HepG2 (cell line): ENCODE measurements at regions not wholly inside any gene's neighbourhood (a gene's known extent, or its start where the extent isn't known, plus 50 kb on each side); places are given as distances from the start of the nearest gene placed in this dataset.

ENCODE experiments used
- ATAC-seq: fragments of 200-7000 bp; cut with Tn5 transposase; 3 replicates; pipeline ENCODE4 v1.9.1; 2020; ENCODE audit warnings: mild to moderate bottlenecking, moderate library complexity
- BruUV-seq: library from RNA; stranded (reverse); fragments of 400-500 nt; replicated peaks from 2 replicates; lab custom pipeline; 2021; lab: Mats Ljungman, UMichigan
- CTCF ChIA-PET: fragments of 300-600 bp; formaldehyde crosslinking; extraction: SDS; loops from one replicate; lab custom pipeline; 2021; ENCODE audit warnings: low total read pairs, inconsistent platforms, low intra/inter-chr PET ratio; lab: Yijun Ruan, JAX
- POLR2A ChIA-PET: fragments of 350-600 bp; sonication (Branson Sonifier 250); formaldehyde crosslinking; loops from one replicate; lab custom pipeline; 2020; ENCODE audit warnings: antibody characterized with exemption, inconsistent platforms; lab: Yijun Ruan, JAX
- DNase-seq: peaks from one replicate; pipeline ENCODE4 v3.0.0-alpha.2; 2015; ENCODE audit warnings: low spot score
- FAIRE-seq: peaks from 3 replicates; lab custom pipeline; 2011; peaks lifted over from hg19 to GRCh38; lab: Jason Lieb, UNC
- H2AFZ ChIP-seq: one replicate; pipeline ENCODE4 v1.6.1; 2011; ENCODE audit warnings: low read length, inconsistent platforms
- H3K27ac ChIP-seq: fragments of 300-600 bp; 3 replicates; pipeline ENCODE4 v1.8.0; 2011; ENCODE audit warnings: mixed run types, mild to moderate bottlenecking, mixed read lengths, low read length, inconsistent platforms; ENCODE audit not compliant: insufficient read depth; ENCODE audit errors: extremely low read length
- H3K27me3 ChIP-seq, 2 experiments: fragments of 200-600 bp in 1 of 2; 2 replicates in 1 of 2; 3 replicates in 1 of 2; pipeline versions ENCODE4 v1.6.0 to v1.8.0; 2011; ENCODE audit warnings: low read length in 2 of 2, mild to moderate bottlenecking in 2 of 2, moderate library complexity in 2 of 2, inconsistent platforms in 1 of 2; ENCODE audit not compliant: insufficient read depth in 2 of 2, control insufficient read depth in 1 of 2
- H3K36me3 ChIP-seq, 2 experiments: fragments of 200-600 bp in 1 of 2; replicated peaks in 1 of 2; 2 replicates in 1 of 2; 3 replicates in 1 of 2; pipeline versions ENCODE4 v1.5.1 to v1.8.0; 2011; ENCODE audit warnings: low read length in 2 of 2, inconsistent platforms in 1 of 2; ENCODE audit not compliant: insufficient read depth in 2 of 2, control insufficient read depth in 1 of 2
- H3K4me1 ChIP-seq: 2 replicates; pipeline ENCODE4 v1.5.1; 2012; ENCODE audit warnings: low read length, inconsistent platforms; ENCODE audit not compliant: insufficient read depth
- H3K4me2 ChIP-seq: 2 replicates; pipeline ENCODE4 v1.6.0; 2011; ENCODE audit warnings: low read depth, low read length, inconsistent platforms
- H3K4me3 ChIP-seq, 3 experiments: fragments of 200-600 bp in 1 of 3; sonication (generic), shearing (Covaris generic) in 1 of 3; replicated peaks in 1 of 3; 2 replicates each; pipeline ENCODE4 v1.5.1; 2011 to 2016; ENCODE audit warnings: low read length in 3 of 3, inconsistent platforms in 2 of 3, low read depth in 2 of 3, mild to moderate bottlenecking in 2 of 3, control low read depth in 1 of 3, mixed read lengths in 1 of 3; ENCODE audit not compliant: insufficient read depth in 1 of 3
- H3K79me2 ChIP-seq: one replicate; pipeline ENCODE4 v1.6.1; 2011; ENCODE audit warnings: low read length, inconsistent platforms; ENCODE audit not compliant: insufficient read depth
- H3K9ac ChIP-seq: 2 replicates; pipeline ENCODE4 v1.6.0; 2011; ENCODE audit warnings: mild to moderate bottlenecking, low read depth, low read length, inconsistent platforms; ENCODE audit not compliant: insufficient read depth
- H3K9me3 ChIP-seq: 2 replicates; pipeline ENCODE4 v1.5.1; 2012; ENCODE audit warnings: mild to moderate bottlenecking, low read length
- H4K20me1 ChIP-seq: 2 replicates; pipeline ENCODE4 v1.6.0; 2011; ENCODE audit warnings: inconsistent platforms, mild to moderate bottlenecking, low read length, moderate library complexity; ENCODE audit not compliant: insufficient read depth
- CC2D1A ChIP-seq: sonication (generic); formaldehyde crosslinking; IDR thresholded peaks from 2 replicates; pipeline ENCODE4 v1.8.1; 2023; ENCODE audit warnings: mild to moderate bottlenecking, missing genetic modification reagents
- MAFF ChIP-seq: IDR thresholded peaks from 2 replicates; pipeline ENCODE4 v1.6.1; 2011; ENCODE audit warnings: low read depth, low read length, improper control_type of control experiment
- PITX1 ChIP-seq: sonication (generic); formaldehyde crosslinking; IDR thresholded peaks from 2 replicates; pipeline ENCODE4 v1.5.1; 2020; ENCODE audit warnings: mild to moderate bottlenecking, missing genetic modification reagents
- POGZ ChIP-seq: sonication (generic); formaldehyde crosslinking; IDR thresholded peaks from 2 replicates; pipeline ENCODE4 v1.4.0; 2020; ENCODE audit warnings: mild to moderate bottlenecking, missing genetic modification reagents
- SNAI1 ChIP-seq: sonication (generic); formaldehyde crosslinking; IDR thresholded peaks from 2 replicates; pipeline ENCODE4 v1.5.0; 2020; ENCODE audit warnings: mild to moderate bottlenecking, missing genetic modification reagents, borderline replicate concordance
- SRY ChIP-seq: sonication (generic); formaldehyde crosslinking; IDR thresholded peaks from 2 replicates; pipeline ENCODE4 v1.8.0; 2022; ENCODE audit warnings: mild to moderate bottlenecking, missing genetic modification reagents
- ZBTB7A ChIP-seq: sonication (generic); formaldehyde crosslinking; IDR thresholded peaks from 2 replicates; pipeline ENCODE4 v1.8.0; 2022; ENCODE audit warnings: mild to moderate bottlenecking, missing genetic modification reagents
- ZC3H4 ChIP-seq: sonication (generic); formaldehyde crosslinking; IDR thresholded peaks from 2 replicates; pipeline ENCODE4 v1.4.0; 2020; ENCODE audit warnings: missing genetic modification reagents, borderline replicate concordance
- ZNF3 ChIP-seq: IDR thresholded peaks from 2 replicates; pipeline ENCODE4 v1.7.0; 2017; ENCODE audit warnings: inconsistent platforms
- ZNF567 ChIP-seq: sonication (generic); formaldehyde crosslinking; IDR thresholded peaks from 2 replicates; pipeline ENCODE4 v1.8.1; 2023; ENCODE audit warnings: mild to moderate bottlenecking, missing genetic modification reagents, borderline replicate concordance
- ZNF670 ChIP-seq: sonication (generic); formaldehyde crosslinking; IDR thresholded peaks from 2 replicates; pipeline ENCODE4 v1.8.0; 2022; ENCODE audit warnings: mild to moderate bottlenecking, missing genetic modification reagents, borderline replicate concordance
- ZNF839 ChIP-seq: sonication (generic); formaldehyde crosslinking; IDR thresholded peaks from 2 replicates; pipeline ENCODE4 v1.4.0; 2020; ENCODE audit warnings: missing genetic modification reagents, mild to moderate bottlenecking, borderline replicate concordance
- ZZZ3 ChIP-seq: sonication (generic); formaldehyde crosslinking; IDR thresholded peaks from 2 replicates; pipeline ENCODE4 v1.4.0; 2020; ENCODE audit warnings: missing genetic modification reagents, mild to moderate bottlenecking, borderline replicate concordance
- WGBS: methylation state at CpG from one replicate; pipeline ENCODE4 v1.1.6; 2017; ENCODE audit warnings: low lambda C conversion rate; 5-methylcytosine and 5-hydroxymethylcytosine counted together
- in situ Hi-C: cut with HindIII; loops from 2 replicates; pipeline ENCODE4 v1.10.0; 2017; ENCODE audit warnings: low pct_unique_long_range_greater_than_20kb; ENCODE audit not compliant: extremely low pct_ligation_motif_present
- intact Hi-C: fragments of 100-400 bp; cut with micrococcal nuclease; formaldehyde crosslinking; loops from one replicate; pipeline ENCODE4 v1.10.0; 2022; ENCODE audit not compliant: unreplicated experiment
- TF ChIP-seq, protein P1 (sequence below): sonication (generic); formaldehyde crosslinking; IDR thresholded peaks from 2 replicates; pipeline ENCODE4 v1.8.1; 2023; ENCODE audit warnings: mild to moderate bottlenecking, moderate library complexity, missing genetic modification reagents
- TF ChIP-seq, protein P2 (sequence below): sonication (generic); formaldehyde crosslinking; IDR thresholded peaks from 2 replicates; pipeline ENCODE4 v1.8.0; 2022; ENCODE audit warnings: missing genetic modification reagents, low read depth, mild to moderate bottlenecking, borderline replicate concordance
- TF ChIP-seq, protein P3 (sequence below): sonication (generic); formaldehyde crosslinking; IDR thresholded peaks from 2 replicates; pipeline ENCODE4 v1.9.0; 2022; ENCODE audit warnings: missing genetic modification reagents, mild to moderate bottlenecking, borderline replicate concordance
- TF ChIP-seq, protein P4 (sequence below): sonication (generic); formaldehyde crosslinking; IDR thresholded peaks from 2 replicates; pipeline ENCODE4 v1.4.0; 2020; ENCODE audit warnings: missing genetic modification reagents, borderline replicate concordance

DNA sequence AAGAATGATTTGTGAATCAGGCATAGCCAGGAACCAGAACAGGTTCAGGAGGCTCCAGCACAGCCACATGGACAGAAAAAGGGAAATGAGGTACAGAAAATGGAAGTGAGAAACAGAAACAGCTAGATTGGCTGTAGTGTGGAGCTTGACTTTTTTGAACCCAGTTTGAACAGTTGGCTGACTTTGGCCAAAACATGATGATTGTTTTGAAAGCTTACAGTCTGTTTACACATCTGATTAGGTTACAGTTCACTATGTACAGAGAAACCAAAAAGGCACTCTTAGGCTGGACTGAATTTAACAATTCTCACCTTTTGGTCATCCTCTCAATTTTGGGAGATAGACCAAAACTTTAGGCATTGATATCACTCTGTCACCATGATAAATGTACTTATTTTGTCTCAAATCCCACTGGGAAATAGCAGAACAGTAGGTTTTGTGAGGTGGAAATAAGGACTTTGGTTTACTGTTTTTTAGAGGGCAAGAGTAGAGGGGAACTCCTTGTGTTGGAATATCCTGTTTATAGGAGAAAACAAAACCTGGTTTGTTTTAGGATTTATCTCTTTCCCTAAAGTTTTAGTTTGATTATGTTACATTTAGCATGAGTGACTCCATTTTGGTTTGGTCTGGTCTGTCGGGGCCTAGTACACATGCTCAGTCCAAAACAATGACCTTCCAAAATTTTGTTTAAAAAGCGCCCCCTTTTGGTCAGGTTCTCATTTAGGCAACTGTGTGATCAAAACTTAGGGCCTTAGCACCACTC is 123.1 kb downstream of the OLIG3 start:
- Histone ChIP-seq H2AFZ (peak overlapping the region; percentile 46), H3K4me1 (peaks cover 32% of the 10 kb centered on the region), H3K36me3 (no peaks in the 10 kb centered on the region), H3K9me3 (no peaks in the 10 kb centered on the region), H3K27me3 (no peaks in the 10 kb centered on the region), H3K27ac (peak overlapping the region; percentile 56), H3K4me2 (peak overlapping the region; percentile 11), H3K79me2 (no peaks in the 10 kb centered on the region), H4K20me1 (no peaks in the 10 kb centered on the region), H3K9ac (no peak overlapping the region), H3K4me3 (no peak overlapping the region)
- BruUV-seq: no TSS peak
- POLR2A ChIA-PET: interaction anchor here (2.3 kb wide), 1 partner anchor 14 kb away, joined by 6 read pairs; no protein-coding TSS in a partner anchor
- ATAC-seq (peak; percentile 86), DNase-seq (peak; percentile 47), FAIRE-seq (peak; percentile 83)
- intact Hi-C loops: no loop called here
- CTCF ChIA-PET: interaction anchor here (1.1 kb wide), 1 partner anchor 99 kb away, joined by 3 read pairs; no protein-coding TSS in a partner anchor
- in situ Hi-C loops: no loop called here
- WGBS: 70% methylated on average over 2 of the region's 2 CpGs
- no peak for TF ChIP-seq MAFF
- TF ChIP-seq PITX1 (CRISPR knock-in tag): peak; percentile 41; the same call in 1 of the 2 replicates
- peak; percentile 61; the same call in 1 of the 2 replicates for TF ChIP-seq POGZ (CRISPR knock-in tag)
- no peak for TF ChIP-seq ZNF839 (CRISPR knock-in tag)
- TF ChIP-seq, protein P1, sequence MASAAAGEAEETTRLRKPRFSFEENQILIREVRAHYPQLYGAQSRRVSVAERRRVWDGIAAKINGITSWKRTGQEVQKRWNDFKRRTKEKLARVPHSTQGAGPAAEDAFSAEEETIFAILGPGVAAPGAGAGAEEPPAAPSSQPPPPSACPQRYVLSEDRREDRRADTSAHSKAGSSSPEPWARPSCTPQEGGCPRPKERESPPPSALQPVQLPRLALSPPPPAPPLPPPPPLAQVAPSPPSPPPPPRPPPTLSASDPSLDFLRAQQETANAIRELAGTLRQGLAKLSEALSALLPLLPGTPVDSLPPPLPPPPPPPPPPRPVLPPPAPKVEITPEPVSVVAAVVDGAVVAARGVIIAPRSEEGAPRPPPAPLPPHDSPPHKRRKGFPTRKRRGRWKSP (CRISPR knock-in tag): no peak
- TF ChIP-seq ZNF567 (CRISPR knock-in tag): peak; percentile 27; the same call in 1 of the 2 replicates
- TF ChIP-seq ZBTB7A (CRISPR knock-in tag): no peak
- no peak for TF ChIP-seq CC2D1A (CRISPR knock-in tag)
- TF ChIP-seq SRY (CRISPR knock-in tag): no peak
- TF ChIP-seq ZZZ3: no peak
- TF ChIP-seq, protein P2, sequence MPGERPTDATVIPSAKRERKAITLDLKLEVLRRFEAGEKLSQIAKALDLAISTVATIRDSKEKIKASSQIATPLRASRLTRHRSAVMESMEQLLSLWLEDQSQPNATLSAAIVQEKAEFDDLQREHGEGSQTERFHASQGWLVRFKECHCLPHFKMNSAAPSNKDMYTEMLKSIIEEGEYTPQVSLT (CRISPR knock-in tag): no peak
- no peak for TF ChIP-seq ZNF3 (CRISPR knock-in tag)
- TF ChIP-seq, protein P3, sequence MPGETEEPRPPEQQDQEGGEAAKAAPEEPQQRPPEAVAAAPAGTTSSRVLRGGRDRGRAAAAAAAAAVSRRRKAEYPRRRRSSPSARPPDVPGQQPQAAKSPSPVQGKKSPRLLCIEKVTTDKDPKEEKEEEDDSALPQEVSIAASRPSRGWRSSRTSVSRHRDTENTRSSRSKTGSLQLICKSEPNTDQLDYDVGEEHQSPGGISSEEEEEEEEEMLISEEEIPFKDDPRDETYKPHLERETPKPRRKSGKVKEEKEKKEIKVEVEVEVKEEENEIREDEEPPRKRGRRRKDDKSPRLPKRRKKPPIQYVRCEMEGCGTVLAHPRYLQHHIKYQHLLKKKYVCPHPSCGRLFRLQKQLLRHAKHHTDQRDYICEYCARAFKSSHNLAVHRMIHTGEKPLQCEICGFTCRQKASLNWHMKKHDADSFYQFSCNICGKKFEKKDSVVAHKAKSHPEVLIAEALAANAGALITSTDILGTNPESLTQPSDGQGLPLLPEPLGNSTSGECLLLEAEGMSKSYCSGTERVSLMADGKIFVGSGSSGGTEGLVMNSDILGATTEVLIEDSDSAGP (CRISPR knock-in tag): no peak
- TF ChIP-seq, protein P4, sequence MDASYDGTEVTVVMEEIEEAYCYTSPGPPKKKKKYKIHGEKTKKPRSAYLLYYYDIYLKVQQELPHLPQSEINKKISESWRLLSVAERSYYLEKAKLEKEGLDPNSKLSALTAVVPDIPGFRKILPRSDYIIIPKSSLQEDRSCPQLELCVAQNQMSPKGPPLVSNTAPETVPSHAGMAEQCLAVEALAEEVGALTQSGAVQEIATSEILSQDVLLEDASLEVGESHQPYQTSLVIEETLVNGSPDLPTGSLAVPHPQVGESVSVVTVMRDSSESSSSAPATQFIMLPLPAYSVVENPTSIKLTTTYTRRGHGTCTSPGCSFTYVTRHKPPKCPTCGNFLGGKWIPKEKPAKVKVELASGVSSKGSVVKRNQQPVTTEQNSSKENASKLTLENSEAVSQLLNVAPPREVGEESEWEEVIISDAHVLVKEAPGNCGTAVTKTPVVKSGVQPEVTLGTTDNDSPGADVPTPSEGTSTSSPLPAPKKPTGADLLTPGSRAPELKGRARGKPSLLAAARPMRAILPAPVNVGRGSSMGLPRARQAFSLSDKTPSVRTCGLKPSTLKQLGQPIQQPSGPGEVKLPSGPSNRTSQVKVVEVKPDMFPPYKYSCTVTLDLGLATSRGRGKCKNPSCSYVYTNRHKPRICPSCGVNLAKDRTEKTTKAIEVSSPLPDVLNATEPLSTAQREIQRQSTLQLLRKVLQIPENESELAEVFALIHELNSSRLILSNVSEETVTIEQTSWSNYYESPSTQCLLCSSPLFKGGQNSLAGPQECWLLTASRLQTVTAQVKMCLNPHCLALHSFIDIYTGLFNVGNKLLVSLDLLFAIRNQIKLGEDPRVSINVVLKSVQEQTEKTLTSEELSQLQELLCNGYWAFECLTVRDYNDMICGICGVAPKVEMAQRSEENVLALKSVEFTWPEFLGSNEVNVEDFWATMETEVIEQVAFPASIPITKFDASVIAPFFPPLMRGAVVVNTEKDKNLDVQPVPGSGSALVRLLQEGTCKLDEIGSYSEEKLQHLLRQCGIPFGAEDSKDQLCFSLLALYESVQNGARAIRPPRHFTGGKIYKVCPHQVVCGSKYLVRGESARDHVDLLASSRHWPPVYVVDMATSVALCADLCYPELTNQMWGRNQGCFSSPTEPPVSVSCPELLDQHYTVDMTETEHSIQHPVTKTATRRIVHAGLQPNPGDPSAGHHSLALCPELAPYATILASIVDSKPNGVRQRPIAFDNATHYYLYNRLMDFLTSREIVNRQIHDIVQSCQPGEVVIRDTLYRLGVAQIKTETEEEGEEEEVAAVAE: no peak
- no peak for TF ChIP-seq ZNF670 (CRISPR knock-in tag)
- no peak for TF ChIP-seq ZC3H4 (CRISPR knock-in tag)
- TF ChIP-seq SNAI1 (CRISPR knock-in tag): no peak
